GM11168 (cell line): ENCODE measurements at regions not wholly inside any gene's neighbourhood (a gene's known extent, or its start where the extent isn't known, plus 50 kb on each side); places are given as distances from the start of the nearest gene placed in this dataset.

Experiments used
- in situ Hi-C: fragments of 300-500 bp; cut with MboI; formaldehyde crosslinking; loops from one replicate; pipeline ENCODE4 v1.12.0; 2022; ENCODE audit warnings: low sequenced_read_pairs; ENCODE audit not compliant: unreplicated experiment

GRCh38 chr5:58261605-58262004, 198.3 kb downstream of the PLK2 start:
- in situ Hi-C loops = no loop called here

DNA sequence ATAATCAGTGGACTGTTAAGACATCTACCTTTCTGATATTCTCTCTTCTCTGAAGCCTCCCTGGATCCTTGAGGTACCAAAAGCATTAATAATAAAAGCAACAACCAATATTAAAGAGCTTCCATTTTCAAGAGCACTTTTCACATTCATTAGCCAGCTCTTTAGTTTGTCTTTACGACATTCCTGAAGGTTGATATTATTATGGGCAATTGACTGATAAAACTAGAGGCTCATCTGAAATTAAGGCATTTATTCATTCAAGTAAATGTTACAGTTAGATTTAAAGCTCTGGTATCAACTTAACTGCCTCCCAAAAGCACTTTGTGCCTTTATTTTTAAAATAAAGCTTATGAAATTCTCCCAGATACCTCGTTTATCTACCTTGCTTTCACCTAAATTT, 199.6 kb downstream of the PLK2 start:
- in situ Hi-C loops = no loop called here

DNA sequence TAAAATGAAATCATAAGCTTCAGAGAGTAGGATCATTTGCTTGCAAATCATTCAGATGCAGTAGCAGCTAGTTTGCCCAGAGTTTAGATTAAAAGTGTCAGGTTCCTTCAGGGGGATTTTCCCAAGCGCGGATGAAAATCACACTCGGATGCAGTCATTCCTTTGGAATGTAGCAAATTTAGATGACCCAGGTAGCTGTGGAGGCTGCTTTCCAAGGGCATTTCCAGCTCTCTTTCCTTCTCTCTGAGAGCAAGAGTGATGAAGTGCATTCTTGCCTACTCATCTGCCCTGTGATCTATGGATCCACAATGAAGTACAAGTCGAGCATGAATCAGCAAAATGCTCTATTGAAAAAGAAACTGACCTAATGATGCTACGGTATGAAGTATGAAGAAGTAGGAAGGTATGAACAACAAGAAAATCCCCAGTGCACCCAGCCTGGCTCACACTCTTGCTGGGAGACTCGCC, 200.2 kb downstream of the PLK2 start:
- in situ Hi-C loops = no loop called here

DNA sequence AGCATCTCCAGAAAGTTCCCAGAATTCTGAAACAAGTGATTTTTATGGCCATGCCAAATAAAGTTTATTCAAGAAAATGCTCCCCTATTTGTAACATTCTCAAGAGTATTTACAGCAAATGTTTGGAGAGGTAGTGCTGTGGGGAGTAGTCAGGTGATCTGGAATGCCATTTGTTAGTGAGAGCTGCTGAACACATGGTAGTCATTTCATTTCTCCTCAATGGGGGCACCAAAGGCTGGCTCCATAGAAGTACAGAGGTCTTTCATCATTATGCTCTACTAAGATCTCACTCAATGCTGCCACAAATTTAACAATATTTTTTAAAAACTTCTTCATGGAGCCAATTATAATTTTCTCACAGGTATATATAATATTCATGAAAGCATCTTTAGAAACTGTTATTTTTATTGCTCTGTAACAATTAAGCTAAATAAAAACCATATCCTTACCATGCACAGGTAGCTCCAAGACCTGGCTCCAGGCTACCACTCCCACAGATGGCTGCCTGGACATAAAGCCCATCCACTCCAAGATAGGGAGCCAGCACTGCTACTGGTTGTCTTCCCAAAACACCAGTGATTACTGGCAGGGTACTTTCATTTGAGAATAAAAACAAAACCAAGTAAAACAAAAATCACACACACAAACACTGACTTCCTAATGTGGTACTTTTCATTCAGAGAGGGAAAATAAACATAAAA, 200.8 kb downstream of the PLK2 start:
- in situ Hi-C loops = no loop called here

DNA sequence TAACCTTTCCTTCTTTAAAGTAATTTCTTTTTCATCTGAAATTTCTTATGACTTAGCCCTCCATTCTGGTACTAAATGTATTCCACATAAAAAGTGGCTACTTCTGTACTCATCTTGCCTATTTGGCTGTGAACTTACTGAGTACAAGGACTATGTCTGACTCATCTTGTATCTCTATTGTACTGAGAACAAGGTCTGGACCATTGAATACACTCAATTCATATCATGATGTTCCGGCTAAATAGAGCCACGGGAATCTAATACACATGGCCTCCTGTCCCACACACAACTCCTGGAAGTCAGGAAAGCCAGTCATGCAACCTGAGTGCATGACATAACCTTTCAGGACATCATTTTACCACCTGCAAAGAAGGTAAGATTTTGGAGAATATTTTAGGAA, 203.9 kb downstream of the PLK2 start:
- in situ Hi-C loops = no loop called here

GRCh38 chr5:58255386-58255785, 204.5 kb downstream of the PLK2 start:
- in situ Hi-C loops = no loop called here

DNA sequence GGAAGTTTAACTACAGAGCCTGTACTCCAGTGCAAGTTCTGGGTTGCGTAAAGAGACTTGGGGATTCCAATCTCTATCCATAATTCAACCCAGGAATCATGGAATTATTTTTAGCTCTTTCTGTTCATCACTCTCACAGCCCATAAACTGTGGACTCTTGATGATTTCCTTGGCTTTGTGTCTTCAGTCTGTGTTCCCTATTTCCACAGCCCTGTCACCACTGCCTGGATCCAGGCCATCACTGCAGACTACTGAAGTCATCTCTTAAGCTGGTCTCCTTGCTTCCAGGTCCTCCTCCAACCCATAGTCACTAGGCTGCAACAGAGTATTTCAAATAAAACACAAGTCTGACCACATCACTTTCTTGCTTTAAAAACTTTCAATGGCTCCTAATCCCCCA, 211.7 kb downstream of the PLK2 start:
- in situ Hi-C loops = no loop called here

DNA sequence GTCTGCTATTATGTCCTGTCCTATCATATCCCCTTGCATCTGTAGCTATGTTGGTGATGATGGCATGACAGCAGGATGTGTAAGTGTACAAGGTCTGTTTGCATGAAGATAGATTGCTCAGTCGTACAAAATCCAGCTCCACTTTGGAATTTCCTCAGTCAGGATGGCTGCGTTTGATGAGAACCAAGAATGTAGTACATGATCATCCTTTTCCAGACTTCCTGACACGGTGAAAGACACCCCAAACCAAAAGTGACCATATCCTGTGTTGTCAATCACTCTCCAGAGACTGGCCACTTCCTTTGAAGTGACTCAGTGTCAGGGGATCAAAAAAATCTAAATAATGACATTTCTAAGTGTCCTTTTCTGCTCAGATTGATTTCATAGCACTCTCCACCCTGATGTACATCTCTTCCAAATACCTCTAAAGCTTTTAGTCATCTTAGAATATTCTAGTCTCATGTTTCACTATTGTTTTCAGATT, 213.4 kb downstream of the PLK2 start:
- in situ Hi-C loops = no loop called here

DNA sequence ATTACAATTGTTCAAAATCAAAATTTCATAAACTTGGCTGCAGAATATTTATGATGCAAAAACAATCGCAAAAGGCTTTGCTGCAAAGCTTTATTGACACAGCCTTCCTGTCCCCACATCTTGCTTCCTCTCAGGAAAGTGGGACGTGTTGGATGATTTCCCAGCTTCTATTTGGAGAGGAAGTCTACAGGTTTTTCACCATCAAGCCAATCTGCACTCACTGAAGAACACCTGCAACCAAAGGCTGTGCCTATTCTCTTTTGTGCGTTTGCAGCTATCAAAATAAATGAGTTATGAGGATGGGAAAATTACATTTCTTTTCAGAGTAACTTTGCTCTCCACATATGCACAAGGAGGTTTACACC, 214.4 kb downstream of the PLK2 start:
- in situ Hi-C loops = no loop called here

- in situ Hi-C loops = no loop called here
These were observed 214.9 kb downstream of the PLK2 start for GRCh38 chr5:58244819-58245475.

DNA sequence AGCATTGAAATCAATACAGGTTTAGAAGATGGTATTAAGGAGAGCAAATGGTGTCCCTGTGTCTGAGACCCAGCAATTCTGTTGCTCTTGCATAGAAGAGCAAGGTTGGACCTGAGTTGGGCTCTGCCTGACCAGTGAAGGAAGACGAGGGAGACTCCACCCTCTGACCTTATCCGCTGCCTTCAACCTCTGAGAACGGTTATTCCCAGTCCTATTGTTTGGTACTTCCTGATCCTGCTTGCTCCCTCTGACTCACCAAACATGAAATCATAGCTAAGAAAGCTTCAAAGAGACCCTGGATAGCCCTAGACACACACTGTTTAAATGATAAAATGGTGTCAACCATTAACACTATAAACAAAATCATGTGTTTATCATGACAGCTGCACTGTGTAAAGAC, 218.5 kb downstream of the PLK2 start:
- in situ Hi-C loops = no loop called here

DNA sequence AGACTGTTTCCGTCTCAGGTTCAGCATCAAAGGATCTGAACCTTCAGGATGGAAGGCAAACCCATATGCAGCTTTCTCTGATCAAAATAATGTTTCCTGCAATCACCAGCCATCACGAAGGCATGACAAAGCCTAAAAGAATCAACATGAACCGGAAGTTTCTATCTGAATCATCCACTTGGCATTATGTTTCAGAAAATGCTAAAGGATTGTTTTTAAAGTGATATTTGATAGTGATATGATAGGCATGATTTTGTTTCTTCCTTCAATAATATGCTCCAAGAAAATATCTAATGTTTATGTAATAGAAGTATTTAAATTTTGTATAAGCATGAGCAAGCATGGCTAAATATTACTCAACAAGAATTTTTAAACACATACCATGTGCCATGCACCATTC, 219.6 kb downstream of the PLK2 start:
- in situ Hi-C loops = no loop called here

DNA sequence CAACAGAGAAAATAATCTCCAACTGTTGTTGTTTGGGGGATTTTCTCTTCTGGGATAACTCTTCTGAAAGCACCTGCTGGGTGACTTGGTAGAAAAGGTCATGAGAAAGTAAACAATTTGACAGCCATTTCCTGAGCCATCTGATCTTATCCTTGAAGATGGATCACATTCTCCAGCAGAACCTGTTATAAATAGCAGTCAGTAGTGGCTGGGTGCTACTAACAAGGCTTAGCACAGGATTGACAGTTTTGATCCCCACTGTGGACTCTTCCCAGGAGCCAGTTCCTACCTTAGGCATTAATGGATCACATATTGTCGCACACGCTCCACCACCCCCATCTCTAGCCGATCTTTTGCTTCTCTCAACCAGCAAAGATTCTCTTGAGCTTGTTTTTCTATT, 220.2 kb downstream of the PLK2 start:
- in situ Hi-C loops = no loop called here

GRCh38 chr5:58239045-58239444, 220.8 kb downstream of the PLK2 start:
- in situ Hi-C loops = no loop called here

DNA sequence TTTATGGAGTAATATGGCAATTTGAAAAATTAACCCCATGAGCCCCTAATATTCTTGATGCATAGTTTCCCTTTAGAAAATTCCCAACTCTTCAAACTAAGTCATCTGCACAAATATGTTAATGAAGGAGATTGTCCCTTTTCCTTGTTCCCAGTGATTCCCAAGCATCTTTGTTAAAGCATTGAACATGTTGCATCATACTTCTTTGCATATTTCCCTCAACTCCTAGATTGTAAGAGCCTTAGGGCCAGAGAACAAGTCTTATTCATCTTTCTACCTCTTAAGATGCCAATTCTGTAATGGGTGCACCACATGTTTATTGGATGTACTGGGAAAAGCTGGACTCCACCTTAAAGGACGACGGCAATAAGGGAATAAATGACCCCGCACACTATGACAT, 223.4 kb downstream of the PLK2 start:
- in situ Hi-C loops = no loop called here

GRCh38 chr5:58235299-58235698, 224.6 kb downstream of the PLK2 start:
- in situ Hi-C loops = no loop called here

- in situ Hi-C loops = no loop called here
These were observed 227.8 kb downstream of the PLK2 start for GRCh38 chr5:58232130-58232529.

DNA sequence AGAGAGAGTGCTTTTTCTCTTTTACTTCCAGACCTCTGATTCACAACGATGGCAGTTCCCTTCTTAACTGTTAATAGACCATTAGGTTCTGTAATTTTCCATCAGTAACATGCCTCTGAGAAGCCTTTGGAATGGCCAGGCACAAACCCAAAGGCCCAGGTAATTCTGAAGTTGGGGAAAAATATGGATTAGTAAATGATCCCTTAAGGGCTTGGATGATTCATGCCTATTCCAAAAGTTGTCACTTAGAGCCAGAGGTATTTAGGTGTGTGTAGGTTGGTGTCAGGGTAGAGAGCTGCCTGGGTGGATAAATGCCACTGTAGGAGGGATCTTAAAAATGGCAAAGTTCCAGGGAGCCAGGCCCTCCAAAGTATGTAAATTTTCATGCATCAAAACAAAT, 228.8 kb downstream of the PLK2 start:
- in situ Hi-C loops = no loop called here

DNA sequence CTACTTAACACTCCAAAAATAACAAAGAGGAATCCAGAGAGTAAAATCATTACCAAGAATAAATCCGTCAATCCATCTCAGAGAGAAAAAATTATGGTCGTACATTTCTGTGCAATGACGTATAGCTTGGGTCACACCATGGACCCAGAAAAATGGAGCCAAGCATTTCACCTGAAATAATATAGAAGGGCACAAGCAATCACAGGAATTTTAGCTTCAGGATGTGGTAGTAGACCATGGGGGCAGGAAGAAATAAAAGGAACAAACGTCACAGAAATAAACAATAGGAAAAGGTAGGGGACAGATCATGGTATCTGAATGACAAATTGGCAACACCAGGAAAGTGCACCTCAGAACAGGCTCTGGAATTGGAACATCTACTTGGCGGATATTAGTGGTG, 231.0 kb downstream of the PLK2 start:
- in situ Hi-C loops = no loop called here

DNA sequence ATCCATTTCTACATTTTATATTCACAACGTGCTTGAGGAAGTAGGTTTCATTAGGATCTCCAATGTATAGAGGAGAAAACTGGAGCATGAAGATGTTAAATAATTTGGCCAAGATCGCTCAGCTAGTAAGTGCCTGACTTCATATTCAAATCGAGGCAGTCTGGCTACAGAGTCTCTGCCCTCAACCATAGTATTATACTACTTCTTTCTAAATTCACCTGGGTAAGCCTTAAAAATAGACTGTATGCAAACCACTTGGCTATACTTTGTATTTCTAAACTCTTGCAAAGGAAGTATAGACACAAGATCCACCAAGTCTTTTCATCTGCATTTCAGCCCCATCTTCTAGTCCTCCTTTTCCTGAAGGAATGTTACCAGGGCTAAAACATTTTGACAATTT, 232.0 kb downstream of the PLK2 start:
- in situ Hi-C loops = no loop called here

DNA sequence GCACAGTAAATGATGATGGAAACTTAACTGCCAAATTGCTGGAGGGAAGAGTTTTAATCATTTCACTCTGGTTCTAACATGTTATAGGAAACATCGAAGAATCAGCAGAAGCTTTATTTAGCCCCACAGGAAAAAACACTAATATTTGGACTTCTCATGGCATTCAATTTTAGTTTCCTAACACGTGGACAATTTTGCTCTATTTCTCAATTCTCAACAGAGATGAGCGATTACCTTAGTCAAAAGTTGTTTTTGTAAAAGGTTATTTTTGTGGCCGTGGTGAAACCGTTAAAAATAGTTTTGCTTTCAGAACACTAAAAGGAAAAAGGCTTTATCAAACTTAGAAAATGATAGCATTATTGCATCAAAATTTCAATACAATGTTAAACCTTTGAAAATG, 235.2 kb downstream of the PLK2 start:
- in situ Hi-C loops = no loop called here

- in situ Hi-C loops = no loop called here
These were observed 235.7 kb downstream of the PLK2 start for GRCh38 chr5:58224221-58224620.
